GM13977 (cell line): ENCODE measurements at regions not wholly inside any gene's neighbourhood (a gene's known extent, or its start where the extent isn't known, plus 50 kb on each side); places are given as distances from the start of the nearest gene placed in this dataset.

ENCODE experiments used
- DNase-seq: peaks from one replicate; pipeline ENCODE4 v3.0.0; 2012; ENCODE audit warnings: low spot score
- in situ Hi-C: fragments of 300-500 bp; cut with MboI; formaldehyde crosslinking; loops from one replicate; pipeline ENCODE4 v1.12.0; 2022; ENCODE audit warnings: low sequenced_read_pairs, low pct_unique_long_range_greater_than_20kb, mixed read lengths, inconsistent platforms; ENCODE audit not compliant: unreplicated experiment
- TF ChIP-seq, protein P1 (sequence below): IDR thresholded peaks from 2 replicates; pipeline ENCODE4 v1.5.1; 2012; ENCODE audit warnings: mild to moderate bottlenecking, control low read depth; ENCODE audit not compliant: insufficient read depth; ENCODE audit errors: extremely low read depth, missing control alignments

DNA sequence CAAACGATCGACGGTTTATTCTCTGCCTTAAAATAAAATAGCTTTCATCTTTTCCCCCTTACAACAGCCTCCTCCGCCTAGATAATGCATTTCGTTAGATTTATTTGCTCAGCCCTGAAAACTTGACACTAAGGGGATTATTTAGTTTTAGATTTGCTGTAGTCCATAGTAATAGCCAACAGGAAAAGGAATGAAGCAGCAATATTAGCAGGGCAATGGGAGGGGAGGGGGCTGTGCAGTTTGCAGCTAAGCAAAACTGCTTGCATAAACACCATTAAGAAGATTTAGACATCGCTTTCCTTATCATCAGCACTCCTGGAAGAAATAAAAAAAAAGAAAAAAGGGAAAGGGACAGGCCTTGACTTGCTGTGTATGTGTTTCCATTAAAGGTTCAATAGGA is 286.5 kb upstream of the SOX14 start:
- DNase-seq: no peak
- in situ Hi-C loops: no loop called here
- TF ChIP-seq, protein P1, sequence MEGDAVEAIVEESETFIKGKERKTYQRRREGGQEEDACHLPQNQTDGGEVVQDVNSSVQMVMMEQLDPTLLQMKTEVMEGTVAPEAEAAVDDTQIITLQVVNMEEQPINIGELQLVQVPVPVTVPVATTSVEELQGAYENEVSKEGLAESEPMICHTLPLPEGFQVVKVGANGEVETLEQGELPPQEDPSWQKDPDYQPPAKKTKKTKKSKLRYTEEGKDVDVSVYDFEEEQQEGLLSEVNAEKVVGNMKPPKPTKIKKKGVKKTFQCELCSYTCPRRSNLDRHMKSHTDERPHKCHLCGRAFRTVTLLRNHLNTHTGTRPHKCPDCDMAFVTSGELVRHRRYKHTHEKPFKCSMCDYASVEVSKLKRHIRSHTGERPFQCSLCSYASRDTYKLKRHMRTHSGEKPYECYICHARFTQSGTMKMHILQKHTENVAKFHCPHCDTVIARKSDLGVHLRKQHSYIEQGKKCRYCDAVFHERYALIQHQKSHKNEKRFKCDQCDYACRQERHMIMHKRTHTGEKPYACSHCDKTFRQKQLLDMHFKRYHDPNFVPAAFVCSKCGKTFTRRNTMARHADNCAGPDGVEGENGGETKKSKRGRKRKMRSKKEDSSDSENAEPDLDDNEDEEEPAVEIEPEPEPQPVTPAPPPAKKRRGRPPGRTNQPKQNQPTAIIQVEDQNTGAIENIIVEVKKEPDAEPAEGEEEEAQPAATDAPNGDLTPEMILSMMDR: no peak

DNA sequence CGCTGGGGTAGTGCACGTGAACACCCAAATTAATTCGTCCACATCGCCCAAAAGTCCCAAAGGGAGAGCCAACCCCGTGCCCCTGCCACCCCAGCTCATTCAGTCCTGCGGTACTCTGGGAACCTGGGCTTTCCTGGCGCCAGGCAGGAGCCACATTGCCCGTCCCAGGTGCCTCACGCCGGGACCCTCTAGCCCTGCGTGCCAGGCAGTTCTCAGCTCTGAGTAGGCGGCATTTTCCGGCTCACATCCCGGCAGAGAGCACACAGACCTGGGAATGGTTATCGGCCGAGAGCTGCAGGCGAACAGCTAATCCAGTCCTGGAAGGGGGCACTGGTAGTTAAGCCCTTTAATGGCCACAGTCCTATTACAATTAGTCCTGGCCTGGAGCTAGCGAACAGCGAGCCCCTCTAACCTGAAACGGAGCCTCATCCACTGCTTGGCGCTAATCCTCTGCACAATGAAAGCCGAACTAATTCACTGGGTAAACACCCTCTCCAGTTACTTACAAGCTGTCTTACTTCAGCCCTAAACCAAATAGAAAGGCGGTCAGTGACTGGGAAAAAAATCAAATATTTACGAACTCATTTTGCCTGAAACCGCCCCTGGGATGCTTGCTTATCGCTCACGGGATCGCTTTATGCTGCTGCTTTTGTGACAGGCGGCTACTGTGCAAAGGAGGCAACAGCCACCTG is 254.6 kb upstream of the SOX14 start:
- no peak for DNase-seq
- TF ChIP-seq, protein P1: no peak
- in situ Hi-C loops: no loop called here

DNA sequence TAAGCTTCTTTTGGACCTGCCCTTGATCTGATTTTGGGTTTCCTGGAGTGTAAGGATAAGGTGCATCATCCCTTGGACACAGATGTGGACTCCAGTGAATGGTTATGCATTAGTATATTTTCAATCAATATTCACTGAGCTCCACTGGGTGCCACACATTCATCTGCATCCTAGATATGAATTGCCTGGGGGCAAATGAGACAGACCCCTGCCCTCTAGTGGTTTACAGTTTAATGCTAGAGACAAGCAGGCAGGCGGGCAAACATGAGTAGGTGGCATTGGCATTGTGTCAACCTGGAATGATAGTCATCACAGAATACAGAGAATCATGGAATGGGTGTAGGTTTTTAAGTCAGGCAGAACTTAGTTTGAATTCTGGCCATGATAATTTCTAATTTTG is 252.5 kb upstream of the SOX14 start:
- TF ChIP-seq, protein P1: no peak
- in situ Hi-C loops: no loop called here
- DNase-seq: no peak

DNA sequence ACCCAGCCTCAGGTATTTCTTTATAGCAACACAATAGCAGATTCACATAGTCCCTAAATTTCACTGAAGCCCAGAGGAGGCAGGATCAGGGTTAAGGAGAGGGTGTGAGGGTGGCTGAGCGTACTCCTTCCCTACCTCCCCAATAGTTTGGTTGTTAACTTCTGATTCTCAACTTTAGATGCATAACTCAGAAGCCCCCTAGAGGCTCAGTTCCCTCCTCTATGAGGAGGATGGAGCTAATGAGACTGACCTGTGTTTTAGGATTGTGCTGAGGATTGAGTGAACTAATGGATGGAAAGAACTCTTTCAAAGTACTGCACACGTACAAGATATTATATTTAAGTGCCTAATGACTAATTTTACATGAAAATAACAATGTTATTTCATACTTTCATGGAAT is 249.3 kb upstream of the SOX14 start:
- in situ Hi-C loops: no loop called here
- no peak for DNase-seq
- TF ChIP-seq, protein P1: no peak

DNA sequence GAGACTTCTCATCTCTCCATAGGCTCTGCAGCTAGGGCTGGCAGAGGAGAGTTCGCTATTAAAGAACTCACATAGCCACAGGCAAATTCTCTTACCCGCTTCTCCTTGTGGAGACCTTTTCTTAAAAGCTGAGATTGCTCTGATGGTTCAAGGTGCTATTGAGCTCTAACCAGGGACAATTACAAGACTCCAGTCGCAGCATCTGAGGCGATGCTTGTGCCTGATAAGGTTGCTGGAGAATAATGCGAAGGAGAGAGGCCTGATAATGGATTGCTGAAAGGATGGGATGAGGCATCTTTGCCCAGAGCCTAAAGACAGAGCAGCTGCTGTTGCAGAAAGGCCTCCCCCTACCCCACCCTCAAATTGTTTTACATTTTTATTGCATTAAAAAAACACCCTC is 244.5 kb upstream of the SOX14 start:
- in situ Hi-C loops: no loop called here
- TF ChIP-seq, protein P1: no peak
- no peak for DNase-seq

DNA sequence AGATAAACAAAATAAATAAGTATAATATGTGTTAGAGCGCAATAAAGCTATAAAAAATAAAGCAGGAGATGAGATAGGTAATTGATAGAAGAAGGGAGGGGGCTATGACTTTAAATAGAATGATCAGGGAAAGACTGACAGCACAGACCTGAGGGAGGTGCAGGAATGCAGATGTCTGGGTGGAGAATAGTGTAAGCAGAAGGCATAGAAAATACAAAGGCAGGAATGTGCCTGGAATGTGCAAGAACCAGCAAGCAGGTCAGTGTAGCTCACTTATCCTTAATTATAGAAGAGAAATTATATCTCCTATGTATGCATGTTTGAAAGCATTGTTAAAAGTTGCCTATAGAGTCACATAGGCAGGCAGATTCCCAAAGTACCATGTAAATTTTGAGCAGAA is 239.4 kb upstream of the SOX14 start:
- TF ChIP-seq, protein P1: no peak
- in situ Hi-C loops: no loop called here
- no peak for DNase-seq
